H1 (cell line): ENCODE measurements at regions not wholly inside any gene's neighbourhood (a gene's known extent, or its start where the extent isn't known, plus 50 kb on each side); places are given as distances from the start of the nearest gene placed in this dataset.

ENCODE experiments used
- CTCF ChIA-PET: fragments of 300-600 bp; sonication (Branson Sonifier 250); formaldehyde crosslinking; loops from one replicate; lab custom pipeline; 2021; ENCODE audit not compliant: partially characterized antibody; lab: Charles Lee
- POLR2A ChIA-PET: fragments of 300-600 bp; sonication (Branson Sonifier 250); formaldehyde crosslinking; loops from one replicate; lab custom pipeline; 2021; ENCODE audit warnings: inconsistent platforms; ENCODE audit not compliant: partially characterized antibody; lab: Charles Lee
- DNase-seq, 2 experiments: peaks; one replicate each; pipeline versions ENCODE4 v3.0.0 to v3.0.0-alpha.2; 2010 to 2022; ENCODE audit warnings: low spot score in 2 of 2, low read depth in 1 of 2, mixed read lengths in 1 of 2
- FAIRE-seq: peaks from 2 replicates; lab custom pipeline; 2011; peaks lifted over from hg19 to GRCh38; lab: Jason Lieb, UNC
- H2AFZ ChIP-seq: 2 replicates; pipeline ENCODE4 v1.8.1; 2012; ENCODE audit warnings: low read length, inconsistent platforms
- H2AK5ac ChIP-seq: 2 replicates; pipeline ENCODE4 v1.6.1; 2013; ENCODE audit warnings: low read depth, low read length
- H2BK120ac ChIP-seq: replicated peaks from 2 replicates; pipeline ENCODE3; 2013; ENCODE audit warnings: low read depth, low read length, inconsistent platforms
- H2BK12ac ChIP-seq: 2 replicates; pipeline ENCODE4 v1.6.1; 2013; ENCODE audit warnings: low read depth, low read length
- H2BK15ac ChIP-seq: 2 replicates; pipeline ENCODE4 v1.6.1; 2013; ENCODE audit warnings: low read length
- H2BK20ac ChIP-seq: 2 replicates; pipeline ENCODE4 v1.6.1; 2013; ENCODE audit warnings: low read length
- H2BK5ac ChIP-seq: 2 replicates; pipeline ENCODE4 v1.6.1; 2013; ENCODE audit warnings: low read depth, low read length
- H3K14ac ChIP-seq: 2 replicates; pipeline ENCODE4 v1.6.1; 2013; ENCODE audit warnings: inconsistent platforms; ENCODE audit not compliant: insufficient read length
- H3K18ac ChIP-seq: 2 replicates; pipeline ENCODE4 v1.6.1; 2013; ENCODE audit warnings: low read length; ENCODE audit errors: extremely low read depth
- H3K23ac ChIP-seq: 2 replicates; pipeline ENCODE4 v1.6.1; 2013; ENCODE audit warnings: inconsistent platforms; ENCODE audit not compliant: insufficient read length
- H3K23me2 ChIP-seq: 2 replicates; pipeline ENCODE4 v1.6.1; 2013; ENCODE audit warnings: low read depth, low read length
- H3K27ac ChIP-seq: 2 replicates; pipeline ENCODE4 v1.6.1; 2011; ENCODE audit warnings: low read depth, low read length, inconsistent platforms
- H3K27me3 ChIP-seq, 4 experiments: replicated peaks in 1 of 4; 1 replicate in 1 of 4; 2 replicates in 3 of 4; pipeline versions ENCODE4 v1.6.1 to v1.8.1; 2011 to 2013; ENCODE audit warnings: low read length in 3 of 4, mild to moderate bottlenecking in 3 of 4, inconsistent platforms in 2 of 4, mixed read lengths in 2 of 4, moderate library complexity in 1 of 4; ENCODE audit not compliant: control insufficient read depth in 3 of 4, insufficient read depth in 3 of 4; ENCODE audit errors: extremely low read depth in 1 of 4
- H3K36me3 ChIP-seq, 4 experiments: 2 replicates each; pipeline versions ENCODE4 v1.6.1 to v1.8.1; 2011 to 2013; ENCODE audit warnings: mild to moderate bottlenecking in 4 of 4, low read length in 3 of 4, moderate library complexity in 2 of 4, control low read depth in 1 of 4, inconsistent platforms in 1 of 4; ENCODE audit not compliant: insufficient read depth in 4 of 4, control insufficient read depth in 2 of 4
- H3K4ac ChIP-seq: replicated peaks from 2 replicates; pipeline ENCODE3; 2013; ENCODE audit warnings: low read length, low read depth, mixed read lengths, inconsistent platforms; ENCODE audit not compliant: insufficient read length
- H3K4me1 ChIP-seq, 4 experiments: replicated peaks in 1 of 4; 1 replicate in 1 of 4; 2 replicates in 3 of 4; pipeline versions ENCODE4 v1.6.1 to v1.8.1; 2011 to 2013; ENCODE audit warnings: low read length in 3 of 4, inconsistent platforms in 2 of 4, mixed read lengths in 1 of 4; ENCODE audit not compliant: insufficient read depth in 4 of 4, control insufficient read depth in 3 of 4
- H3K4me2 ChIP-seq, 2 experiments: 2 replicates each; pipeline versions ENCODE4 v1.6.1 to v1.8.1; 2011 to 2013; ENCODE audit warnings: low read depth in 2 of 2, low read length in 2 of 2, control low read depth in 1 of 2, inconsistent platforms in 1 of 2, mild to moderate bottlenecking in 1 of 2; ENCODE audit not compliant: insufficient read depth in 1 of 2
- H3K4me3 ChIP-seq, 4 experiments: fragments of 200-600, 300-600 bp in 1 of 4; sonication (generic), shearing (Covaris generic), sonication (Bioruptor Twin) in 1 of 4; 2 replicates each; pipeline versions ENCODE4 v1.5.1 to v1.8.1; 2011 to 2016; ENCODE audit warnings: low read length in 4 of 4, low read depth in 3 of 4, control low read depth in 2 of 4, inconsistent platforms in 2 of 4, mild to moderate bottlenecking in 2 of 4, mixed read lengths in 1 of 4, moderate library complexity in 1 of 4; ENCODE audit not compliant: insufficient read depth in 2 of 4; ENCODE audit errors: extremely low read depth in 1 of 4
- H3K56ac ChIP-seq: replicated peaks from 2 replicates; pipeline ENCODE3; 2013; ENCODE audit warnings: low read depth, mild to moderate bottlenecking, mixed read lengths, low read length, inconsistent platforms; ENCODE audit not compliant: insufficient read length
- H3K79me1 ChIP-seq: 2 replicates; pipeline ENCODE4 v1.6.1; 2013; ENCODE audit warnings: low read depth, low read length, control low read depth
- H3K79me2 ChIP-seq, 2 experiments: 2 replicates each; pipeline versions ENCODE4 v1.6.1 to v1.8.1; 2012 to 2013; ENCODE audit warnings: low read length in 2 of 2, mild to moderate bottlenecking in 2 of 2, inconsistent platforms in 1 of 2; ENCODE audit not compliant: insufficient read depth in 2 of 2, control insufficient read depth in 1 of 2
- H3K9ac ChIP-seq, 4 experiments: replicated peaks in 1 of 4; 1 replicate in 1 of 4; 2 replicates in 3 of 4; pipeline versions ENCODE4 v1.6.1 to v1.8.1; 2011 to 2013; ENCODE audit warnings: low read depth in 3 of 4, low read length in 3 of 4, control low read depth in 2 of 4, mild to moderate bottlenecking in 2 of 4, moderate library complexity in 2 of 4, inconsistent platforms in 1 of 4; ENCODE audit errors: extremely low read depth in 1 of 4
- H3K9me3 ChIP-seq, 2 experiments: 2 replicates each; pipeline versions ENCODE4 v1.6.1 to v1.8.1; 2012 to 2013; ENCODE audit warnings: mild to moderate bottlenecking in 2 of 2, moderate library complexity in 2 of 2, control low read depth in 1 of 2, inconsistent platforms in 1 of 2, low read depth in 1 of 2, low read length in 1 of 2, mixed read lengths in 1 of 2; ENCODE audit not compliant: insufficient read depth in 2 of 2
- H4K20me1 ChIP-seq, 2 experiments: replicated peaks in 1 of 2; 2 replicates each; pipeline versions ENCODE3 to v1.8.1; 2011 to 2013; ENCODE audit warnings: inconsistent platforms in 2 of 2, low read length in 2 of 2, mild to moderate bottlenecking in 1 of 2; ENCODE audit not compliant: insufficient read depth in 2 of 2, control insufficient read depth in 1 of 2
- H4K5ac ChIP-seq: 2 replicates; pipeline ENCODE4 v1.6.1; 2013; ENCODE audit warnings: low read length, low read depth, mixed read lengths, inconsistent platforms; ENCODE audit not compliant: insufficient read length
- H4K8ac ChIP-seq: 2 replicates; pipeline ENCODE4 v1.8.0; 2013; ENCODE audit warnings: mild to moderate bottlenecking, moderate library complexity, low read length, inconsistent platforms; ENCODE audit not compliant: insufficient read depth; ENCODE audit errors: extremely low read depth
- H4K91ac ChIP-seq: replicated peaks from 2 replicates; pipeline ENCODE3; 2013; ENCODE audit warnings: low read length, mixed read lengths, inconsistent platforms; ENCODE audit not compliant: insufficient read length
- CBX8 ChIP-seq: fragments of 300-800, 300-1000 bp; sonication (generic); IDR thresholded peaks from 2 replicates; pipeline ENCODE4 v1.7.1; 2016; ENCODE audit warnings: low read depth, low read length, borderline replicate concordance
- CHD2 ChIP-seq: IDR thresholded peaks from 2 replicates; pipeline ENCODE4 v1.6.1; 2012; ENCODE audit warnings: low read length, improper control_type of control experiment
- CREB1 ChIP-seq: IDR thresholded peaks from 2 replicates; pipeline ENCODE4 v1.6.1; 2012; ENCODE audit warnings: inconsistent platforms
- CTBP2 ChIP-seq: IDR thresholded peaks from 2 replicates; pipeline ENCODE4 v1.7.0; 2011; ENCODE audit warnings: borderline replicate concordance, mild to moderate bottlenecking, moderate library complexity, mixed read lengths, low read length; ENCODE audit not compliant: insufficient read depth, insufficient read length
- EP300 ChIP-seq, 2 experiments: IDR thresholded peaks; 1 replicate in 1 of 2; 2 replicates in 1 of 2; pipeline ENCODE4 v1.6.1; 2011 to 2012; ENCODE audit warnings: low read depth in 2 of 2, low read length in 2 of 2, mild to moderate bottlenecking in 2 of 2, borderline replicate concordance in 1 of 2, inconsistent platforms in 1 of 2, moderate library complexity in 1 of 2
- FOSL1 ChIP-seq: IDR thresholded peaks from 2 replicates; pipeline ENCODE4 v1.6.1; 2011; ENCODE audit warnings: mild to moderate bottlenecking, low read depth, low read length, moderate library complexity; ENCODE audit not compliant: insufficient read depth
- GABPA ChIP-seq: IDR thresholded peaks from 2 replicates; pipeline ENCODE4 v1.6.1; 2011; ENCODE audit warnings: mild to moderate bottlenecking, low read length, moderate library complexity, borderline replicate concordance; ENCODE audit not compliant: insufficient read depth
- HDAC6 ChIP-seq: IDR thresholded peaks from one replicate; pipeline ENCODE4 v1.7.1; 2012; ENCODE audit warnings: low read depth, mild to moderate bottlenecking, inconsistent platforms, low read length, moderate library complexity
- MAFK ChIP-seq: IDR thresholded peaks from 2 replicates; pipeline ENCODE4 v1.6.1; 2012; ENCODE audit warnings: low read depth, mild to moderate bottlenecking, improper control_type of control experiment, low read length
- PHF8 ChIP-seq: fragments of 200-600 bp; sonication (generic); conservative IDR thresholded peaks from 2 replicates; pipeline ENCODE4 v1.7.1; 2012; ENCODE audit warnings: low read depth, mild to moderate bottlenecking, inconsistent platforms, low read length, moderate library complexity
- POLR2A ChIP-seq, 2 experiments: IDR thresholded peaks; 1 replicate in 1 of 2; 2 replicates in 1 of 2; pipeline ENCODE4 v1.6.1; 2011; ENCODE audit warnings: low read depth in 2 of 2, low read length in 2 of 2, mild to moderate bottlenecking in 2 of 2; ENCODE audit errors: control extremely low read depth in 1 of 2
- RNF2 ChIP-seq: fragments of 200-900, 300-1000 bp; sonication (generic); IDR thresholded peaks from 2 replicates; pipeline ENCODE4 v1.7.1; 2016; ENCODE audit warnings: borderline replicate concordance, low read depth, mild to moderate bottlenecking, antibody characterized with exemption, low read length; ENCODE audit not compliant: poor library complexity, severe bottlenecking; ENCODE audit errors: missing control alignments
- SP1 ChIP-seq: IDR thresholded peaks from 2 replicates; pipeline ENCODE4 v1.6.1; 2011; ENCODE audit warnings: low read depth, low read length
- SUZ12 ChIP-seq: fragments of 200-600 bp; sonication (generic); IDR thresholded peaks from 2 replicates; pipeline ENCODE4 v1.6.1; 2012; ENCODE audit warnings: mild to moderate bottlenecking, inconsistent platforms, low read length, moderate library complexity, mixed read lengths
- TAF1 ChIP-seq: IDR thresholded peaks from 2 replicates; pipeline ENCODE4 v1.6.1; 2011; ENCODE audit warnings: mild to moderate bottlenecking, low read depth, low read length
- TCF12 ChIP-seq: IDR thresholded peaks from 2 replicates; pipeline ENCODE4 v1.6.1; 2011; ENCODE audit warnings: low read depth, mild to moderate bottlenecking, low read length
- WGBS, 2 experiments: shearing (Covaris generic) in 1 of 2; methylation state at CpG; one replicate each; pipeline versions ENCODE4 v1.1.6 to v1.1.7; 2013 to 2015; ENCODE audit warnings: low lambda C conversion rate in 2 of 2, mixed read lengths in 2 of 2, inconsistent platforms in 1 of 2, low coverage in 1 of 2, missing lambda C conversion rate in 1 of 2; ENCODE audit not compliant: insufficient replicate concordance in 2 of 2, insufficient coverage in 1 of 2, insufficient read length in 1 of 2; ENCODE audit errors: extremely low coverage in 1 of 2, missing lambda C conversion rate in 1 of 2; 5-methylcytosine and 5-hydroxymethylcytosine counted together

DNA sequence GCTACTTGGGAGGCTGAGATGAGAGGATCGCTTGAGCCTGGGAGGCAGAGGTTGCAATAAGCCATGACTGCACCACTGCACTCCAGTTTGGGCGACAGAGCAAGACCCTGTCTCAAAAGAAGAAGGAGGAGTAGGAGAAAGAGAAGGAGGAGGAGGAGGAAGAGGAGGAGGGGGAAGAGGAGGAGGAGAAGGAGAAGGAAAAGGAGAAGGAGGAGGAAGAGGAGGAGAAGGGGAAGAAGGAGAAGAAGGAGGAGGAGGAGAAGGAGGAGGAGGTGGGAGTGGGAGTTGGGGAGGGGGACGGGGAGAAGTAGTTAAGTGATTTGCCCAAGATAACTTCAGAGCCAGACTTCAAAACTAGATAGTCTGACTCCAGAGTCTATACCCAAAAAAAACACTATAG is 55.5 kb upstream of the FOXD3 start:
- Histone ChIP-seq H3K79me2 (no peaks in the 10 kb centered on the region), H3K18ac (no peak overlapping the region), H3K14ac (no peak overlapping the region), H3K4me3 (no peak overlapping the region), H3K4me1 (no peaks in the 10 kb centered on the region), H2AK5ac (no peak overlapping the region), H2BK20ac (no peak overlapping the region), H3K4ac (no peak overlapping the region), H3K27ac (no peak overlapping the region), H2BK15ac (no peak overlapping the region), H2BK5ac (no peak overlapping the region), H3K56ac (no peak overlapping the region), H2BK12ac (no peak overlapping the region), H4K5ac (no peak overlapping the region), H2AFZ (no peak overlapping the region), H3K79me1 (no peaks in the 10 kb centered on the region), H3K9ac (no peak overlapping the region), H3K4me2 (no peak overlapping the region), H2BK120ac (no peak overlapping the region), H3K9me3 (no peaks in the 10 kb centered on the region), H3K23ac (no peak overlapping the region), H3K23me2 (no peaks in the 10 kb centered on the region), H3K36me3 (no peaks in the 10 kb centered on the region), H4K91ac (no peak overlapping the region), H3K27me3 (no peaks in the 10 kb centered on the region; a peak in 1 of 7 replicates), H4K20me1 (no peaks in the 10 kb centered on the region), H4K8ac (no peak overlapping the region)
- CTCF ChIA-PET = interaction anchor here (1.6 kb wide), 1 partner anchor 118 kb away, joined by 5 read pairs; no protein-coding TSS in a partner anchor
- POLR2A ChIA-PET = no interaction called here
- DNase-seq (no peak), FAIRE-seq (no peak)
- 80 to 85% methylated on average over 1 to 3 of the region's 3 CpGs for WGBS, 2 experiments
- TF ChIP-seq CREB1 (no peak), CTBP2 (no peak), SUZ12 (no peak), CBX8 (no peak), CHD2 (no peak), TAF1 (no peak), EP300 (IDR thresholded peaks at IDR 0.05; ENCODE audit: borderline replicate concordance in 1 of 2, low read depth in 2 of 2, low read length in 2 of 2) (no peak), RNF2 (no peak), GABPA (no peak), FOSL1 (no peak), POLR2A (IDR thresholded peaks at IDR 0.05; ENCODE audit: control extremely low read depth in 1 of 2, low read depth in 2 of 2, low read length in 2 of 2) (no peak), MAFK (no peak), SP1 (no peak), HDAC6 (no peak), PHF8 (no peak), TCF12 (no peak)
